SK-N-SH treated with all-trans-retinoic acid at 6 μM for 48 hours (cell line): ENCODE measurements at regions not wholly inside any gene's neighbourhood (a gene's known extent, or its start where the extent isn't known, plus 50 kb on each side); places are given as distances from the start of the nearest gene placed in this dataset.

Experiments used
- ARNTL ChIP-seq: fragments of 450-650 bp; formaldehyde crosslinking; IDR thresholded peaks from 2 replicates; pipeline ENCODE4 v1.5.0; 2020; ENCODE audit warnings: low read depth, mild to moderate bottlenecking, moderate library complexity, borderline replicate concordance
- CSDC2 ChIP-seq: fragments of 250-450 bp; sonication (Bioruptor Pico); IDR thresholded peaks from 2 replicates; pipeline ENCODE4 v1.5.0; 2020; ENCODE audit warnings: mild to moderate bottlenecking, moderate library complexity
- TOX ChIP-seq: fragments of 250-450 bp; sonication (Bioruptor Pico); IDR thresholded peaks from 2 replicates; pipeline ENCODE4 v1.8.0; 2021; ENCODE audit warnings: mild to moderate bottlenecking, moderate library complexity, borderline replicate concordance
- ZFP3 ChIP-seq: fragments of 250-450 bp; sonication (Bioruptor Pico); IDR thresholded peaks from 2 replicates; pipeline ENCODE4 v1.5.0; 2020; ENCODE audit warnings: mild to moderate bottlenecking, moderate library complexity
- TF ChIP-seq, protein P1 (sequence below): fragments of 250-450 bp; sonication (Bioruptor Pico); IDR thresholded peaks from 2 replicates; pipeline ENCODE4 v1.8.0; 2020; ENCODE audit warnings: mild to moderate bottlenecking, moderate library complexity, borderline replicate concordance

DNA sequence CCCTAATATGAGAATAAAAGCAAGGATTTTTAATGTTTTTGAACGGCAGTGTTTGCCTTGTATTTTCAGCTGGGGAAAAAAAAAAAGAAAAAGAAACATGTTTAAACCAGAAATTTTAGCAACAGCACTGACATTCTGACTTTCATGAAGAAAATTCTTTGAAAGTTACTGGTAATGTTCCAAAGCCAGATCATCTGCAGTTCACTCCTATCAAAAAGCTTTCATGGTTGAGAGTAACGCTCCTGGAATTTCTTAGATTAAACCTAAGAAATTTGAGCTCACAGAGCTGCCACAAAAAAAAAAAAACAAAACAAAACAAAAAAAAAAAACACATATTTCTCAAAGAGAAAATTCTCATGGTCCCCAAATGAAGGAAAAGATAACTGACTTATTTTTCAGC, 1106.7 kb downstream of the EFNB2 start:
- TF ChIP-seq, protein P1, sequence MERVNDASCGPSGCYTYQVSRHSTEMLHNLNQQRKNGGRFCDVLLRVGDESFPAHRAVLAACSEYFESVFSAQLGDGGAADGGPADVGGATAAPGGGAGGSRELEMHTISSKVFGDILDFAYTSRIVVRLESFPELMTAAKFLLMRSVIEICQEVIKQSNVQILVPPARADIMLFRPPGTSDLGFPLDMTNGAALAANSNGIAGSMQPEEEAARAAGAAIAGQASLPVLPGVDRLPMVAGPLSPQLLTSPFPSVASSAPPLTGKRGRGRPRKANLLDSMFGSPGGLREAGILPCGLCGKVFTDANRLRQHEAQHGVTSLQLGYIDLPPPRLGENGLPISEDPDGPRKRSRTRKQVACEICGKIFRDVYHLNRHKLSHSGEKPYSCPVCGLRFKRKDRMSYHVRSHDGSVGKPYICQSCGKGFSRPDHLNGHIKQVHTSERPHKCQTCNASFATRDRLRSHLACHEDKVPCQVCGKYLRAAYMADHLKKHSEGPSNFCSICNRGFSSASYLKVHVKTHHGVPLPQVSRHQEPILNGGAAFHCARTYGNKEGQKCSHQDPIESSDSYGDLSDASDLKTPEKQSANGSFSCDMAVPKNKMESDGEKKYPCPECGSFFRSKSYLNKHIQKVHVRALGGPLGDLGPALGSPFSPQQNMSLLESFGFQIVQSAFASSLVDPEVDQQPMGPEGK, result no peak
- TF ChIP-seq TOX (CRISPR knock-in tag) (no peak), ZFP3 (CRISPR knock-in tag) (no peak), ARNTL (no peak), CSDC2 (CRISPR knock-in tag) (no peak)
